ACC112 (cell line): ENCODE measurements at regions not wholly inside any gene's neighbourhood (a gene's known extent, or its start where the extent isn't known, plus 50 kb on each side); places are given as distances from the start of the nearest gene placed in this dataset.

Experiments
- H2AFZ ChIP-seq: fragments of 200-600 bp; sonication (generic); one replicate; pipeline ENCODE4 v1.6.0; 2017; ENCODE audit warnings: antibody characterized with exemption, low read length; ENCODE audit not compliant: unreplicated experiment
- H3K27ac ChIP-seq: fragments of 200-600 bp; sonication (generic); 2 replicates; pipeline ENCODE4 v1.5.1; 2014; ENCODE audit warnings: low read depth, mild to moderate bottlenecking, antibody characterized with exemption, low read length, moderate library complexity
- H3K27me3 ChIP-seq: fragments of 200-600 bp; sonication (generic); 2 replicates; pipeline ENCODE4 v1.6.1; 2014; ENCODE audit warnings: mild to moderate bottlenecking, antibody characterized with exemption, low read length, moderate library complexity, mixed read lengths; ENCODE audit not compliant: insufficient read depth
- H3K36me3 ChIP-seq: fragments of 200-600 bp; sonication (generic); 2 replicates; pipeline ENCODE4 v1.6.1; 2016; ENCODE audit warnings: mild to moderate bottlenecking, antibody characterized with exemption, low read length, moderate library complexity, mixed read lengths; ENCODE audit not compliant: insufficient read depth
- H3K4me1 ChIP-seq: fragments of 200-600 bp; sonication (generic); one replicate; pipeline ENCODE4 v1.6.1; 2016; ENCODE audit warnings: low read length, mixed read lengths; ENCODE audit not compliant: insufficient read depth, unreplicated experiment, control insufficient read depth
- H3K4me3 ChIP-seq: fragments of 200-600 bp; sonication (generic); 2 replicates; pipeline ENCODE4 v1.5.1; 2014; ENCODE audit warnings: mild to moderate bottlenecking, low read depth, low read length
- H3K79me2 ChIP-seq: fragments of 200-600 bp; sonication (generic); one replicate; pipeline ENCODE4 v1.6.0; 2016; ENCODE audit warnings: low read length; ENCODE audit not compliant: control insufficient read depth, unreplicated experiment, insufficient read depth

DNA sequence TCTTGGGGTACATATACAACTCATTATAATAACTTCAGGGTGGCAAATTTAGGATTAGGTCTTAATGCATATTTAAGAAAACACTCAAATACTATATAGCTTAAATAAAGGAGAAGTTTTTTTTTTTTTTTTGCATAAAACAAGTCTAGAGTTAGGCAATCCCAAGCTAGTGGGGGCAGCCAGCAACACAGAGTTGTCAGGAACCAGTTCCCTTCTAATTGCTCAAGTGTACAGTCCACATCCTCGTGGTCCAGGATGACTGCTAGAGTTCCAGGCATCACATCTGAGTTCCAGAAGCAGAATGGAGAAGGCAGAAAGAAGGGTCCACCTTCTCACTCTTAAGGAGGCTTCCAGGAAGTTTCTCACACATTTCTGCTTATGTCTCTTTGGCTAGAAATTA is 261.9 kb upstream of the PLET1 start:
- Histone ChIP-seq H3K4me3 (no peak overlapping the region), H3K27ac (no peak overlapping the region), H2AFZ (no peak overlapping the region), H3K36me3 (no peaks in the 10 kb centered on the region), H3K27me3 (peaks cover 7% of the 10 kb centered on the region; the same call in 1 of the 2 replicates), H3K4me1 (no peaks in the 10 kb centered on the region), H3K79me2 (no peaks in the 10 kb centered on the region)

DNA sequence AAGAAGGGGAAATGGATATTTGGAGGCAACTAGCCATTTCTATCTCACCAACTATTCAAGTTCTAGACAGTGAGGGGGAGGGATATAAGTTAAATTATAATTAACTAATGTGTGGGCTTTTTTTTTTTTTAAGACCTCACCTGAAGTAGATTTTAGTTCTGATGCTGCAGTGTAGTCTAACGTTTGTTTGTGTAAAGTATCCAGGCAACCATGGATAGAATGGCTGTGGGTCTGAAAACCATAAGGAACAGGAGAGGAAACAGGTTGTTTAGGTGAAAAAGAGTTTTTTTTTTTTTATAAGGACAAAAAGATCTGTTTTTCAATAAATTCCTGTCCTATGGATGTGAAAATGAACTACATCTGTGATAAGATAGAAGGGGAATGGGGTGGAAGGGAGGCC is 262.4 kb upstream of the PLET1 start:
- no peaks in the 10 kb centered on the region for H3K36me3 ChIP-seq
- peaks cover 12% of the 10 kb centered on the region; the same call in 1 of the 2 replicates for H3K27me3 ChIP-seq
- no peak overlapping the region for H3K27ac ChIP-seq
- H3K79me2 ChIP-seq = no peaks in the 10 kb centered on the region
- H3K4me1 ChIP-seq = no peaks in the 10 kb centered on the region
- no peak overlapping the region for H2AFZ ChIP-seq
- no peak overlapping the region for H3K4me3 ChIP-seq

DNA sequence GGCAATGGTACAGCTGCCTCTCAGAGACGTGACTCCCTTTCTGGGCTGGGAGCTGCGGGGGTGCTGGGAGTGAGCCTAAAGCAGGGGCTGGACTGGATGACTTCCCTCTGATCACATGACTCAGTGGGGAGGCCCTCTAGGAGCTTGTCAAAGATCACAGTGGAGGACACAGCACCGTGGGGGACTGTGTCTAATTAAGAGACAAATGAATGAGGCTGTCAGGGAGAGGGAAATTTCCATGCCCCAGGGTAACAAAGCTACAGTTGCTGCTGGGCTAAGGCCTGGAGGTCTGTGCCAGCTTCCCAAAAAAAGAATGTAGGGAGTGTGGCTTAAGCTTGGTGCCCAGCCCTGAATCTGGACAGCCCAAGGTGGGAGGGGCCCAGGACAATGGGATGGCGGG is 262.8 kb upstream of the PLET1 start:
- Histone ChIP-seq H3K4me3 (no peak overlapping the region), H3K27me3 (peaks cover 12% of the 10 kb centered on the region; the same call in 1 of the 2 replicates), H3K79me2 (no peaks in the 10 kb centered on the region), H2AFZ (no peak overlapping the region), H3K36me3 (no peaks in the 10 kb centered on the region), H3K4me1 (no peaks in the 10 kb centered on the region), H3K27ac (no peak overlapping the region)

DNA sequence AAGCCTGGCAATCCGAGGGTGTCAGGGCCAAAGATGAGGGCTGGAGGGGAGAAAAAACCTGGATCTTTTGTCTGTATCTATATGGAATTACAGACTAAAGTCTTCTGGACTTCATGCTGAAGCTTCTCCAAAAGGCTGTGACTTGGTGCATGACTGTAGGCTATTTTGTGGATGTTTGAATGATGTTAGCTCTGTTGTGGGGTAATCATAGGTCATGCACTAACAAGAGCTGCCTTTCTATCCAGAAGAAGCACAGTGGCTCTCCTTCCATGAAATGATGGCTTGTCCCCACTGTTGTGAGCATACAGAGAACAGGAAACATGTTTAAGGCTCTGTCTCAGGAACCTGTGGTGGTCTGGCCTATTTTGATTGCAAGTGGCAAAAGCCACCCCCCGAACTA is 263.3 kb upstream of the PLET1 start:
- H3K27me3 ChIP-seq = peaks cover 12% of the 10 kb centered on the region; the same call in 1 of the 2 replicates
- H3K79me2 ChIP-seq = no peaks in the 10 kb centered on the region
- no peak overlapping the region for H3K4me3 ChIP-seq
- H3K36me3 ChIP-seq = no peaks in the 10 kb centered on the region
- no peaks in the 10 kb centered on the region for H3K4me1 ChIP-seq
- H2AFZ ChIP-seq = no peak overlapping the region
- H3K27ac ChIP-seq = no peak overlapping the region

DNA sequence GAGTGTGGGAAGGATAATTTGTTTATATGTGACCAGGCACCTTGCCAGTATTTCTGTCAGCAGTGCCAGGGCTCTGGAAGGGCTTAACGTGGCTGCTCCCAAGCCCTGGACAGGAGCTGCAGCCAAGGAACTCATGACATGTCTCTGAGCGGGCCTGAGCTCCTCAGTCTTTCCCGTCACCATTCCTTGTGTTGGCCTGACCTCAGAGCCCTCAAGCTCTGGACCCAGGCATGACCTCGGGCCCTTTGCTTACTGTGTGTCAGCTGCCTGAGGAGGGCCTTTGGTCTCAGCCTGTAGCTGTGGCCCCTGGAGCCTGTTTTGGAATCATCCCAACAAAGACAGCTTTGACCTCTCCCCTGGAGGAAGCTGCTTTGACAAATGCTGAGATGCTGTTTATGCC is 264.1 kb upstream of the PLET1 start:
- H2AFZ ChIP-seq = no peak overlapping the region
- no peak overlapping the region for H3K27ac ChIP-seq
- no peak overlapping the region for H3K4me3 ChIP-seq

DNA sequence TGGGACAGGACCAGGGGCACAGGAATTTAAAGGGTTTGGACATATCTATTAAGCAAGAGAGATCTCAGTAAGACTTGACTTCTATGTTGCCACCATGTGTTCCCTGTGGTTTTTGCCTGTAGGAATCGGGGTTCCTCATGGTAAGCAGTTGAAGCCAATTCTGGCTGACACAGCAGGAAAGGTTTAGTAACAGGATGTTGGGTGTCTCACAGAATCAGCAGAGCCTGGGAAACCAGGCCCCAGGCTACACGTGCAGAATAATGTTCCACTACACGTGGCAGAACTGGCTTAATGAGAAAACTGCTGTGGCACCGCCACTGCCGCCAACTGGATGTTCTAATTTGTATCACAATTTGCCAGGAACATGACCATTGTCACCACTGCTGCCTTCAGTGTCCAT is 264.6 kb upstream of the PLET1 start:
- no peak overlapping the region for H2AFZ ChIP-seq
- no peaks in the 10 kb centered on the region for H3K4me1 ChIP-seq
- H3K36me3 ChIP-seq = no peaks in the 10 kb centered on the region
- no peak overlapping the region for H3K4me3 ChIP-seq
- H3K27me3 ChIP-seq = peaks cover 12% of the 10 kb centered on the region; the same call in 1 of the 2 replicates
- H3K79me2 ChIP-seq = no peaks in the 10 kb centered on the region
- H3K27ac ChIP-seq = no peak overlapping the region

More for the DNA sequence above, 264.1 kb upstream of the PLET1 start:
- H3K27me3 ChIP-seq = peaks cover 12% of the 10 kb centered on the region; the same call in 1 of the 2 replicates
- no peaks in the 10 kb centered on the region for H3K36me3 ChIP-seq
- H3K79me2 ChIP-seq = no peaks in the 10 kb centered on the region
- no peaks in the 10 kb centered on the region for H3K4me1 ChIP-seq

DNA sequence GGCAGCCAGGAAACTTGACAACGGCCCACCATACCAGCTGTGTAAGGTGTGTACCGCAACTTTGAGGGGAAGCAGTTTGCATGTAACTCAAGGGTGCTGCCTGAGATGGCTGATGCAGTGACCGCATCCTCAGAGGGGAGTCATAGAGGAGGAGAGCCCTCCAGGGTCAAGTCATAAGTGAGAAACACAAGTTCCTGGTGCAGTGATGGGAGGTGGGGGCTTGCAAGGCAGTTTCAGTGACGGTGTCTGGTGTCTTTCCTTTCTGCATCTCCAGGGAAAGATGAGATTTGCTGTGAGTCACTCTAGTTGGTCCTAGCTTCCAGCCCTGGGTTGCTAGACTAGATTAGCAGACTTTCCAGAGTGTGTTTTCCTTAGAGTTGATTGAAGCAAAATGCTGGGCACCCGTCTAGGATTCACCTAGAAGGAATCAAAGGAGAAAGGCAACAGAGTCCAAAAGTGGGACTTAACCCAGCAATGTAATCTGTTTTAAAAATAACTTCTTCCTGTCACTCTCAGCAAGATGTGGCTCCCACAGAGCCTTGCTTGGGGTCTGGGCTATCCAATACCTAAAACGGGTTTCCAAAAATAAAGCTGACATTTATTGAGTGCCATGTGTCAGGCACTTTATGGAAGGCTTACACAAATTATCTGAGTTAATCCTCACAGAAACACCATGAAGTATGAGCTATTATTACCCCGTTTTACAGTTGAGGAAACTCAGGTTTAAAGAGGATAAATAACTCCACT is 265.4 kb upstream of the PLET1 start:
- Histone ChIP-seq H3K36me3 (no peaks in the 10 kb centered on the region), H3K4me3 (no peak overlapping the region), H3K4me1 (no peaks in the 10 kb centered on the region), H3K27ac (no peak overlapping the region), H3K27me3 (peaks cover 12% of the 10 kb centered on the region; the same call in 1 of the 2 replicates), H2AFZ (no peak overlapping the region), H3K79me2 (no peaks in the 10 kb centered on the region)

DNA sequence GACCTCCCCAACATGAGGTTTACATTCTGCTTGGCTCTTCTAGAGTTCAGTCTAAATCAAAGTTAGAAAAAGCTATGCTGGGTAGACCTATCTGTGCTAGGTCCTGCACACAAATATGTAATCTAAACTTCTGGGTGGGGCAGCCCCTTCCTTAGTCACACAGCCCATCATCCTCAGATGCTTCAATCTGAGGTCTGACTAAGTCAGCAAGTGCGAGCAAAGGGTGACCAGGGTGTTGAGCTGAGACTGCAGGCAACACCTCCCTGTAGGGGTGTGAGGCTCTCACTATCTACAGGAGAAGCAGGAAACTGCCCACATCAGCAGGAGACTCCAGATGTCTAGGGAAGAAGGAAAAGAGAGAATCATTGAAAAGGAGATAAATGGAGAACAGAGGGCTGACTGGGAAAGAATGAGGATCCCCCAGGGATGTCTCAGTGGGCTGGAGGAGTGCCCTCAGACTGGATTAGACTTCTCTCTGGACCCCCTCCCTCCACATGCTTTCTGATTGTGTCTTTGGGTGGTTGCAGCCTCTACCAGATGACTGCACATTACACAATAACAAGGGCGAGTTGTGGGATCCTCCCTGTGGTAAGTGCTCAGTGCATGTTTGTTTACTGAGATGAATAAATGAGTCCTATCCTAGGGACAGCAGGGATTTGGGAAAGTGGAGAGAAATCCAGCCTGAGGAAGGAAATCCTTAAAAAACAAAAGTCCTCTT is 266.2 kb upstream of the PLET1 start:
- no peaks in the 10 kb centered on the region for H3K36me3 ChIP-seq
- no peak overlapping the region for H3K4me3 ChIP-seq
- no peak overlapping the region for H3K27ac ChIP-seq
- peaks cover 13% of the 10 kb centered on the region; the same call in 1 of the 2 replicates for H3K27me3 ChIP-seq
- no peak overlapping the region for H2AFZ ChIP-seq
- H3K4me1 ChIP-seq = no peaks in the 10 kb centered on the region
- H3K79me2 ChIP-seq = no peaks in the 10 kb centered on the region

DNA sequence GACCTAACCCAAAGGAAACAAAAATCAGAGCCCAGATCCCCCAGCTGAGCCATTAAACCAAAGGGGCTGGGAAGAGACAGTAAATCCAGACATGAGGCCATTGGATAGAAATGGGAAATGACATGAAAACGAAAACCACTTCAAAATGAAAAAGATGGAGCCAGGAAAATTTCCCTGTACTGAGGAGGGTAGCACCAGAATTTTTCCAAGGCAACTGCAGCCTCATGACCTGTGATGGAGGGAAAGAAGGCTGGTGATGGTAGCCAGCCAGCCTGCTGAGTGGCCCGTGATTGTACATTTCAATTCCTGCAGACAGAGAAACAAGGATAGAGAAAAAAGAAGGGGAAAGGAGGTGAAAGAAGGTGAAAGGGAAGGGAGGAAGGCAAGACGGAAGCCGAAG is 268.4 kb upstream of the PLET1 start:
- Histone ChIP-seq H3K4me3 (no peak overlapping the region), H3K79me2 (no peaks in the 10 kb centered on the region), H2AFZ (no peak overlapping the region), H3K27ac (no peak overlapping the region), H3K36me3 (no peaks in the 10 kb centered on the region), H3K27me3 (peaks cover 22% of the 10 kb centered on the region; the same call in 1 of the 2 replicates), H3K4me1 (no peaks in the 10 kb centered on the region)

DNA sequence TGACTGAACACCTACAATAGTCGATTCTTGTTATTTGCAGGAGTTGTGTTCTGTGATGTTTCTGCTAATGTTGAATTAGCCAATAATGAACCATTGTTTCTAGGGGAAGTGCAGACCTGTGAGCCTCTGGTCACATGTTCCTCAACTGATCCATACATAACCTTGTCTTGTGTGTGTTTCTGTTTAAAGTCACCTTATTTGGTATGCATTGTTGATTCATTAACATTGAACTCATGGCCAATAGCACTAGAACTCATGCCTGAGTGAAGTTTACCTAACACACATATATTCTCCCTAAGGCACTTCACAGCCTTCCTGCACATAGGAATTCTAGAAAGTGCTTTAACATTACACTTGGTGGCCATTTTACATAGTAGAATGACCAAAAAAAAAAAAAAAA is 271.8 kb upstream of the PLET1 start:
- Histone ChIP-seq H3K27ac (no peak overlapping the region), H3K27me3 (peaks cover 45% of the 10 kb centered on the region), H2AFZ (no peak overlapping the region), H3K4me1 (no peaks in the 10 kb centered on the region), H3K36me3 (no peaks in the 10 kb centered on the region), H3K79me2 (no peaks in the 10 kb centered on the region), H3K4me3 (no peak overlapping the region)

DNA sequence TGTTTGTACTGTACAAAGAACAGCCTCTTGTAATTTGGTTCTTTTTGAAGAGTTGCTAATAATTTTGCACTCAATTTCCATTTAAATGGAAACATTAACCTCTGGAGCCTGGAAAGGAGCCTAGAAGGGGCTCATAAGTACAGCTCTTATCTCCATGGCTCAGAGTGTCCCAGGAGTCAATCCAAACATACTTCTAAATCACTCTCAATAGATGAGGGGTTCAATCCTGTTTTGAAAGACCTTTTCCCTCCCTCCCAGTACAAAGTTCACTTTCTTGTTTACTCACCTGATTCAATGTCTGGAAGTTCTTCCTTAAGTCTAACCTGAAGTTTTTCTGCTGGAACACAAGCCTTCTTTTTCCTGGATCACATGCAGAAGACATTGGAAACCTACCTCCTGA is 273.0 kb upstream of the PLET1 start:
- no peak overlapping the region for H3K27ac ChIP-seq
- H3K4me1 ChIP-seq = no peaks in the 10 kb centered on the region
- no peak overlapping the region for H2AFZ ChIP-seq
- H3K79me2 ChIP-seq = no peaks in the 10 kb centered on the region
- H3K4me3 ChIP-seq = no peak overlapping the region
- H3K27me3 ChIP-seq = peaks cover 49% of the 10 kb centered on the region
- H3K36me3 ChIP-seq = no peaks in the 10 kb centered on the region
